T47D (cell line): ENCODE measurements at regions not wholly inside any gene's neighbourhood (a gene's known extent, or its start where the extent isn't known, plus 50 kb on each side); places are given as distances from the start of the nearest gene placed in this dataset.

Source experiments
- DNase-seq, 2 experiments: peaks; one replicate each; pipeline versions ENCODE4 v3.0.0 to v3.0.0-alpha.2; 2011 to 2012; ENCODE audit warnings: low read depth in 1 of 2, low spot score in 1 of 2
- JUND ChIP-seq: IDR thresholded peaks from 2 replicates; pipeline ENCODE4 v1.6.1; 2012; ENCODE audit warnings: low read depth
- in situ Hi-C: cut with HindIII; loops from 2 replicates; pipeline ENCODE4 v1.10.0; 2016; ENCODE audit warnings: low sequenced_read_pairs, low pct_unique_long_range_greater_than_20kb

DNA sequence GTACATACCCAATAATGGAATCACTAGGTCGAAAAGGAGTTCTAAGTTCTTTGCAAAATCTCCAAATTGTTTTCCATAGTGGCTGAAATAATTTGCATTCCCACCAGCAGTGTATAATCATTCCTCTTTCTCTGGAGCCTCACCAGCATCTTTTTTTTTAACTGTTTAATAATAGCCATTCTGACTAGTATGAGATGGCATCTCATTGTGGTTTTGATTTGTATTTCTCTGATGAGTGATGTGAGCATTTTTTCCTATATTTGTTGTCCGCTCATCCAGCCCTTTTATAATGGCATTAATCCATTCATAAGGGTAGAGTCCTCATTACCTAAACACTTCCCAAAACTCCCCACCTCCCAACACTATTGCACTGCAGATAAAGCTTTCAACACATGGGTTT lies 278.3 kb downstream of the SEC23A start:
- in situ Hi-C loops: no loop called here
- TF ChIP-seq JUND: no peak
- no peak for DNase-seq

DNA sequence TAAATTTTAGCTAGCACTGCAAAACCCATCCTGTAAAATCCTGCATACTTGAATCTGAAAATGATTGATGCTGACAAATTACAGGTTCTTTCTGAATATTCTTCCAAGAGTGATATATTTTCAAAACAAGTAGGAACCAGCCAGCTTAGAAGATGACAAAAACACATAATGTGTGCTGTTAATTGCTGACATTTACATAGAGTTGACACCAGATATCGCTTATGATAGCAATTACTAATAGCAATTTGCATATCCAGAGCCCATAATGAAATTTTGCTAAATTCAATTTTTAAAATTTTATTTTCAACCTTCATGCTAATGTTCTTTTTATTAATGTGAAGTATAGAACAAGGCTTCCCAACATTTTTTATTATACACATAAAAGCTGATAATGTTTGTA lies 284.5 kb downstream of the SEC23A start:
- DNase-seq: no peak
- no peak for TF ChIP-seq JUND
- in situ Hi-C loops: no loop called here

DNA sequence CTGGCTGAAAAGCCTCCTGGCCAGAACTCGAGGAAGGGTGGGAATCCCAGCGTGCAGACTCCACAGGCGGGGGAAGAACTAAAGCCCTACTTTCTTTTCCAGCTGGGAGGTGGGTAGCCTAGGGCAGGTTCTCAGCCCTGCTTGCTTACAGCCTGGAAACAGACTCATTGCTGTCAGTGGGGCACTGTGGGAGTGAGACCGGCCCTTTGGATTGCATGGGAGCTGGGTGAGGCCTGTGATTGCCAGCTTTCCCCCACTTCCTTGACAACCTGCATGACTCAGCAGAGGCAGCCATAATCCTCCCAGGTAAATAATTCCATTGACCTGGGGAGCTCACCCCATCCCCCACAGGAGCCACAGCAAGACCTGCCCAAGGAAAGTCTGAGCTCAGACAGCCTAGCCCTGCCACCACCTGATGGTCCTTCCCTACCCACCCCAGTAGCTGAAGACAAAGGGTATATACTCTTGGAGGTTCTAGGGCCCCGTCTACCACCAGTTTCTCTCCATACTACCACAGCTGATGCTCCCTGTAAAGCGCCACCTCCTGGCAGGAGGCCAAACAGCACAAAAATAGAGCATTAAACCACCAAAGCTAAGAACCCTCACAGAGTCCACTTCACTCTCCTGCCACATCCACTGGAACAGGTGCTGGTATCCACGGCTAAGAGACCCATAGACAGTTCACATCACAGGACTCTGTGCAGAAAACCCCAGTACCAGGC lies 294.1 kb downstream of the SEC23A start:
- in situ Hi-C loops: no loop called here
- peak in 1 of 2 experiments; percentile 24 for DNase-seq
- no peak for TF ChIP-seq JUND

GRCh38 chr14:38799671-38800070 lies 303.4 kb downstream of the SEC23A start:
- no peak for DNase-seq
- in situ Hi-C loops: no loop called here
- no peak for TF ChIP-seq JUND

DNA sequence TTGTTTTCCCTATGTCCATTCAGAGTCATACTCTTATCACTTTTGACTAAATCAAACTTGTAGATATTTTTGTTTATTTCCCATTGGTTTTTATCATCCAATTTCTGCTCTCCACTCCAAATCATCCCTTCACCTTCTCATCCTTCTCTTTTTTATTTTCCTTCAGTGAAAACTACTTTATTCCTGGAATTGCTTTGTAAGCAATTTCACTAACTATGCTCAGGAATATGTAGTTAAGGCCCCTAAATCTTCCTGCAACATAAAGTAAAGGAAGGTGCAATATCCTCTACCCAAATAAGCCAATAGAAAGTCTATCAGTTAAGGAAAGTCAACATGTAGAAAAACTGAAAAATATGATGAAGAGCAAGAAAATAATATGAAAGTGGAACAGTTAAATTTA lies 308.4 kb downstream of the SEC23A start:
- in situ Hi-C loops: no loop called here
- no peak for TF ChIP-seq JUND

GRCh38 chr14:38791862-38792261 lies 311.2 kb downstream of the SEC23A start:
- no peak for DNase-seq
- no peak for TF ChIP-seq JUND
- in situ Hi-C loops: no loop called here

More for the DNA sequence above, 308.4 kb downstream of the SEC23A start:
- DNase-seq: no peak

DNA sequence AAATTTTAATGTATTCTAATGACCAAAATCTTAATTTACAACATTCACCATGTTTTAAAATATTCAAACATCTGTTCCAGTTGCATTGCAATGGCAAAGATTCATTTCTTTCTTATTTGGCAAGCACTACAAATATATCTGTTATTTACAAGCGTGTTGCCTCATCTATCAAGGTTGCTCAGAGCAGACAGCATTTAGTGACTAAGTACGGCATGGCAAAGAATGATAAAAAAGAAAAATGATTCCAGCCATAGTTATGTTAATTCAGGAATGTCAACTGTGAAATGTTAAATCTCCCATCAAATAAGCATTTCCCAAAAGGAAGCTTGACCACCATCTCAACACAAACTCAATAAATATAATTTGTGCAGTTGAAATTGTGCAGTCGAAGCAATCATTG lies 312.1 kb downstream of the SEC23A start:
- DNase-seq: no peak
- TF ChIP-seq JUND: no peak
- in situ Hi-C loops: no loop called here

GRCh38 chr14:38789805-38790204 lies 313.2 kb downstream of the SEC23A start:
- DNase-seq: no peak
- TF ChIP-seq JUND: no peak
- in situ Hi-C loops: no loop called here

- no peak for TF ChIP-seq JUND
- DNase-seq: no peak
- in situ Hi-C loops: no loop called here
These were observed 315.0 kb downstream of the SEC23A start for GRCh38 chr14:38788060-38788459.

- in situ Hi-C loops: no loop called here
- no peak for DNase-seq
- TF ChIP-seq JUND: no peak
These were observed 316.1 kb downstream of the SEC23A start for GRCh38 chr14:38786921-38787320.

- TF ChIP-seq JUND: no peak
- in situ Hi-C loops: no loop called here
These were observed 325.6 kb downstream of the SEC23A start for GRCh38 chr14:38777401-38777800.

GRCh38 chr14:38775986-38776385 lies 327.0 kb downstream of the SEC23A start:
- in situ Hi-C loops: no loop called here
- no peak for TF ChIP-seq JUND
- DNase-seq: no peak

More at GRCh38 chr14:38777401-38777800, 325.6 kb downstream of the SEC23A start:
- DNase-seq: no peak

DNA sequence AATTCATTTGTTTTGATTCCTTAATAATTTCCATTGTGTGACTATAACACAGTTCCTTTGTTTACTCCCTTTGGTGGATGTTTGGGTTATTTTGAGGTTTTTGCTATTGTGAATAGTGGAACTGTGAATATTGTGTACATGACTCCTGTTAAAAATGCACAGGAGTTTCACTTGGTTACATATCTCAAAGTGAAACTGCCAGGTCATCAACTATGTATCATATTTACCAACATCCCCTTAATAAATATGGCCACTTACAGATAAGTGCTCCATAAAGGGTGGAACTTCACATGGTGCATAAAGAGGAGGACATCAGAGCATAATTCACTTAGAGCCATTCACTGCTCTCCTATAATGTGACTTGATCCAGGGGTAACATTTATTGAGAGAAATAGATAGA lies 328.9 kb downstream of the SEC23A start:
- in situ Hi-C loops: no loop called here
- no peak for TF ChIP-seq JUND
- no peak for DNase-seq

GRCh38 chr14:38770251-38770650 lies 332.8 kb downstream of the SEC23A start:
- no peak for TF ChIP-seq JUND
- no peak for DNase-seq
- in situ Hi-C loops: no loop called here
